Heart left ventricle (tissue), 13 donors: ENCODE measurements at regions not wholly inside any gene's neighbourhood (a gene's known extent, or its start where the extent isn't known, plus 50 kb on each side); places are given as distances from the start of the nearest gene placed in this dataset.

Experiments
- POLR2A ChIP-seq, 2 donors: fragments of 450-650 bp; IDR thresholded peaks; one replicate each; pipeline ENCODE4 v1.6.1; 2017; ENCODE audit warnings: antibody characterized with exemption in 2 of 2, mild to moderate bottlenecking in 2 of 2, moderate library complexity in 2 of 2
- TF ChIP-seq, protein P1 (sequence below), 12 donors: fragments of 200-600 bp; sonication (generic) in 4 of 12; IDR thresholded peaks; one replicate each; pipeline versions ENCODE4 v1.5.0 to v1.8.0; 2018 to 2022; ENCODE audit warnings: antibody characterized with exemption in 12 of 12, mild to moderate bottlenecking in 5 of 12
- donor health status: ischemic (EF 13 %, LVEDD 7.1; RV severe dilation, severe dysfunction).
- donor health status: DM: no; HTN: yes; CAD: no.
- donor health status: DM: no; HTN: no; CAD: no.
- donor health status: ischemic (EF 25% LVEDD 6.9; RV normal size, moderate dysfunction).
- donor health status: ischemic (EF 25% LVEDD 5.7; RV mildly dilated, moderate dysfunction).
- donor health status: ischemic (EF 35%, LVEDD 5.7; RV mildly dilated, moderate dysfunction).
- donor health status: nonischemic (EF 11% LVEDD 7.7; RV severe dilation, severe dysfunction).
- donor health status: DM: yes; HTN: yes; CAD: no.
- donor health status: PGD.
- donor health status: ischemic (EF 29% LVEDD 5.4; RV normal size, mild dysfunction).
- donor health status: nonischemic (EF 23%, LVEDD 6.1; RV moderate dilation, normal function).

- TF ChIP-seq, protein P1, sequence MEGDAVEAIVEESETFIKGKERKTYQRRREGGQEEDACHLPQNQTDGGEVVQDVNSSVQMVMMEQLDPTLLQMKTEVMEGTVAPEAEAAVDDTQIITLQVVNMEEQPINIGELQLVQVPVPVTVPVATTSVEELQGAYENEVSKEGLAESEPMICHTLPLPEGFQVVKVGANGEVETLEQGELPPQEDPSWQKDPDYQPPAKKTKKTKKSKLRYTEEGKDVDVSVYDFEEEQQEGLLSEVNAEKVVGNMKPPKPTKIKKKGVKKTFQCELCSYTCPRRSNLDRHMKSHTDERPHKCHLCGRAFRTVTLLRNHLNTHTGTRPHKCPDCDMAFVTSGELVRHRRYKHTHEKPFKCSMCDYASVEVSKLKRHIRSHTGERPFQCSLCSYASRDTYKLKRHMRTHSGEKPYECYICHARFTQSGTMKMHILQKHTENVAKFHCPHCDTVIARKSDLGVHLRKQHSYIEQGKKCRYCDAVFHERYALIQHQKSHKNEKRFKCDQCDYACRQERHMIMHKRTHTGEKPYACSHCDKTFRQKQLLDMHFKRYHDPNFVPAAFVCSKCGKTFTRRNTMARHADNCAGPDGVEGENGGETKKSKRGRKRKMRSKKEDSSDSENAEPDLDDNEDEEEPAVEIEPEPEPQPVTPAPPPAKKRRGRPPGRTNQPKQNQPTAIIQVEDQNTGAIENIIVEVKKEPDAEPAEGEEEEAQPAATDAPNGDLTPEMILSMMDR (IDR thresholded peaks at IDR 0.05) = no peak
- no peak for TF ChIP-seq POLR2A (IDR thresholded peaks at IDR 0.05)
Measured at GRCh38 chr14:22506778-22507351, 82.2 kb downstream of the DAD1 start.
